ENCODE measurements at regions not wholly inside any gene's neighbourhood (a gene's known extent, or its start where the extent isn't known, plus 50 kb on each side); places are given as distances from the start of the nearest gene placed in this dataset.

DNA sequence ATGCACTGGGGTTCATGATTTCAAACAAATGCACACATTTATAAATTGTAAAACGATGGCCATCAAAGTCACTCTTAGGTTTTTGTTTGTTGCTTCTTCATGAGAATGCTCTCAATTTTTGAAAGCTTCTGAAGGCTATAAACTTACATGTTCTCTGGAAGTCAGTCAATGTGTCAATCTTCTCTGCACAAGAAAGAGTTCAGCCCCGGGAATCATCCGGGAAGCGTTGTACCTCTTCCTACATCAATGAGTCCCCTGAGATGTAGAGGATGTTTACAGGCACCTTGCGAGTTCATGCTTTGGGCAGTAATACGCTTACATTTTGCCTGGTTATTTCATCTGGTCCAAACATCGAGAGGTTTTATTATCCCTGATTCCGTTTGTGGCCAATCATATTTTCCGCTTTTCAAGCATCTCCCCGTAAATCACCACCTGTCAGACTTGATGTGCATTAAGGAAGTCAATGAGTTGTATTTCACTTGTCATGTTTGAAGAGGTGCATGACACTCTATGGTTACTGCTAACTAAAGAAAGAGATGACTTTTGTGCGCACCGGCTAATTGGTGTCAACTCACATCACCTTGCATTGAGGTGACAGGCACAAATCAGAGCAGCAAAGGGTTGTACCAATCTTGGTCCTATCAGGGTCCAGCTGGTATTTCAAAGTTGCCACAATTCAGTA lies 750.7 kb downstream of the SORCS3 start:
- Histone ChIP-seq H3K27me3 (ENCODE audit: control insufficient read depth, insufficient read depth, low read length) (no peaks in the 10 kb centered on the region), H3K4me1 (ENCODE audit: control insufficient read depth, low read depth, low read length) (no peaks in the 10 kb centered on the region), H3K4me3 (ENCODE audit: low read length) (no peak overlapping the region), H3K9me3 (ENCODE audit: control insufficient read depth, low read depth, low read length) (no peaks in the 10 kb centered on the region), H3K27ac (ENCODE audit: low read length) (no peak overlapping the region), H3K9ac (ENCODE audit: low read length) (no peak overlapping the region), H3K36me3 (ENCODE audit: control insufficient read depth, low read depth, low read length) (no peaks in the 10 kb centered on the region)

DNA sequence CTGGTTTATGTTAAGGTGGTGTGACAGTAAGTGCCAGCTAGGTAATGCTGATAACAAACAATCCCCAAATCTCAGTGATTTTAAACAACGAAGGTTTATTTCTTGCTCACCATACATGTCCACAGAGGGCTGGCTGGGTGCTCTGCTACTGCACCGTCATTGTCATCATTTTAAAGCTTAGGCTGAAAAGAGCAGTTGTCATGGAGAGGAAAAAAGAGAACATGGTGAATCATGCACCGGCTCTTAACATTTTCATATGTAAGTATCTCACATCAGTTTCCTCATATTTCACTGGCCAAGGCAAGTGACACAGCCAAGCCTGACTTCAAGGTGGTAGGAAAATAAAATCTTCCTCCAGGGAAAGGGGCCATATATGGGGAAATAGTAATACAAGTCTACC lies 746.9 kb downstream of the SORCS3 start:
- H3K27ac ChIP-seq (ENCODE audit: low read length), result no peak overlapping the region
- H3K36me3 ChIP-seq (ENCODE audit: control insufficient read depth, low read depth, low read length), result no peaks in the 10 kb centered on the region
- no peaks in the 10 kb centered on the region for H3K9me3 ChIP-seq (ENCODE audit: control insufficient read depth, low read depth, low read length)
- no peak overlapping the region for H3K9ac ChIP-seq (ENCODE audit: low read length)
- no peaks in the 10 kb centered on the region for H3K27me3 ChIP-seq (ENCODE audit: control insufficient read depth, insufficient read depth, low read length)
- H3K4me3 ChIP-seq (ENCODE audit: low read length), result no peak overlapping the region
- no peaks in the 10 kb centered on the region for H3K4me1 ChIP-seq (ENCODE audit: control insufficient read depth, low read depth, low read length)

- no peak overlapping the region for H3K4me3 ChIP-seq (ENCODE audit: low read length)
- no peaks in the 10 kb centered on the region for H3K27me3 ChIP-seq (ENCODE audit: control insufficient read depth, insufficient read depth, low read length)
- no peak overlapping the region for H3K27ac ChIP-seq (ENCODE audit: low read length)
- H3K9ac ChIP-seq (ENCODE audit: low read length), result no peak overlapping the region
- H3K9me3 ChIP-seq (ENCODE audit: control insufficient read depth, low read depth, low read length), result no peaks in the 10 kb centered on the region
- no peaks in the 10 kb centered on the region for H3K4me1 ChIP-seq (ENCODE audit: control insufficient read depth, low read depth, low read length)
- H3K36me3 ChIP-seq (ENCODE audit: control insufficient read depth, low read depth, low read length), result no peaks in the 10 kb centered on the region
Observed at GRCh38 chr10:105383978-105384377, 742.9 kb downstream of the SORCS3 start.

- H3K9ac ChIP-seq (ENCODE audit: low read length), result no peak overlapping the region
- no peak overlapping the region for H3K4me3 ChIP-seq (ENCODE audit: low read length)
Observed at GRCh38 chr10:105370692-105371091, 729.6 kb downstream of the SORCS3 start.

DNA sequence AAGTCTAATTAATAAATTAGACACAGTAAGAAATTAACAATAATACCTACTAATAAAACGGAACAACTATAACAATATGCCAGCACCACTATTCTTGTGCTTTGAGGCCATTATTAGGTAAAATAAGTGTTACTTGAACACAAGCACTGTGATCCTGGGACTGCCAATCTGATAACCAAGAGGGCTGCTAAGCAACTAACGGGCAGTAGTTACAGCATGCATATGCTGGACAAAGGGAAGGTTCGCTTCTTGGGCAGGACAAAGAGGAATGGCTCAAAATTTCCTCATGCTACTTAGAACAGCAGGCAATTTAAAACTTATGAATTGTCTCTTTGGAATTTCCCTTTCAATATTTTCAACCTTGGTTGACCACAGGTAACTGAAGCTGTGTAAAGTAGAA lies 718.6 kb downstream of the SORCS3 start:
- Histone ChIP-seq H3K9ac (ENCODE audit: low read length) (no peak overlapping the region), H3K4me1 (ENCODE audit: control insufficient read depth, low read depth, low read length) (no peaks in the 10 kb centered on the region), H3K36me3 (ENCODE audit: control insufficient read depth, low read depth, low read length) (no peaks in the 10 kb centered on the region), H3K9me3 (ENCODE audit: control insufficient read depth, low read depth, low read length) (peaks cover 5% of the 10 kb centered on the region), H3K27ac (ENCODE audit: low read length) (no peak overlapping the region), H3K27me3 (ENCODE audit: control insufficient read depth, insufficient read depth, low read length) (no peaks in the 10 kb centered on the region), H3K4me3 (ENCODE audit: low read length) (no peak overlapping the region)

More at GRCh38 chr10:105370692-105371091, 729.6 kb downstream of the SORCS3 start:
- no peaks in the 10 kb centered on the region for H3K4me1 ChIP-seq (ENCODE audit: control insufficient read depth, low read depth, low read length)
- no peaks in the 10 kb centered on the region for H3K36me3 ChIP-seq (ENCODE audit: control insufficient read depth, low read depth, low read length)
- no peaks in the 10 kb centered on the region for H3K9me3 ChIP-seq (ENCODE audit: control insufficient read depth, low read depth, low read length)
- H3K27ac ChIP-seq (ENCODE audit: low read length), result no peak overlapping the region
- H3K27me3 ChIP-seq (ENCODE audit: control insufficient read depth, insufficient read depth, low read length), result no peaks in the 10 kb centered on the region

GRCh38 chr10:105358911-105359310 lies 717.8 kb downstream of the SORCS3 start:
- no peaks in the 10 kb centered on the region for H3K4me1 ChIP-seq (ENCODE audit: control insufficient read depth, low read depth, low read length)
- no peak overlapping the region for H3K4me3 ChIP-seq (ENCODE audit: low read length)
- H3K36me3 ChIP-seq (ENCODE audit: control insufficient read depth, low read depth, low read length), result no peaks in the 10 kb centered on the region
- H3K27me3 ChIP-seq (ENCODE audit: control insufficient read depth, insufficient read depth, low read length), result no peaks in the 10 kb centered on the region
- peaks cover 5% of the 10 kb centered on the region for H3K9me3 ChIP-seq (ENCODE audit: control insufficient read depth, low read depth, low read length)
- H3K27ac ChIP-seq (ENCODE audit: low read length), result no peak overlapping the region
- H3K9ac ChIP-seq (ENCODE audit: low read length), result no peak overlapping the region

- H3K4me3 ChIP-seq (ENCODE audit: low read length), result no peak overlapping the region
- H3K27ac ChIP-seq (ENCODE audit: low read length), result no peak overlapping the region
- H3K36me3 ChIP-seq (ENCODE audit: control insufficient read depth, low read depth, low read length), result no peaks in the 10 kb centered on the region
- no peaks in the 10 kb centered on the region for H3K27me3 ChIP-seq (ENCODE audit: control insufficient read depth, insufficient read depth, low read length)
- peaks cover 3% of the 10 kb centered on the region for H3K9me3 ChIP-seq (ENCODE audit: control insufficient read depth, low read depth, low read length)
- H3K9ac ChIP-seq (ENCODE audit: low read length), result no peak overlapping the region
- H3K4me1 ChIP-seq (ENCODE audit: control insufficient read depth, low read depth, low read length), result no peaks in the 10 kb centered on the region
Observed at GRCh38 chr10:105356626-105357025, 715.5 kb downstream of the SORCS3 start.

DNA sequence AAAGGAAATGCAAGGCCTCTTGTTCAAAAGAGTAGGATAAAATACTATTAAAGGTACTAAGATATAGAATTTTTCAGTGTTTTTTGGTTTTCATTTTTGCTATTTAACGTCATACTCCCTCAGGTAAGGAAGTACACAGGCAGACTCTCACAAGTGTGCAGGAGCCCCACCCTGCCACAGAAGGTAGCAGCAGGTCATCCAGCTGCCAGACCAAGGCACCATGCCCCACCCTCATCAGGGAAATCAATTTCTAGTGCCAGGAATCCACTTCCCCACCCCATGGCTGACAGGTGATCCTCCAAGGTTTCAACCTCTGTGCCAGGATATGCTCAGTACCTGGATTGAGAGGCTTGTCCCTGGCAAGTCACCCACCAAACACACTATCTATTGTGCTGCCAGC lies 712.9 kb downstream of the SORCS3 start:
- Histone ChIP-seq H3K27ac (ENCODE audit: low read length) (no peak overlapping the region), H3K9me3 (ENCODE audit: control insufficient read depth, low read depth, low read length) (no peaks in the 10 kb centered on the region), H3K4me1 (ENCODE audit: control insufficient read depth, low read depth, low read length) (no peaks in the 10 kb centered on the region), H3K9ac (ENCODE audit: low read length) (no peak overlapping the region), H3K36me3 (ENCODE audit: control insufficient read depth, low read depth, low read length) (no peaks in the 10 kb centered on the region), H3K4me3 (ENCODE audit: low read length) (no peak overlapping the region), H3K27me3 (ENCODE audit: control insufficient read depth, insufficient read depth, low read length) (no peaks in the 10 kb centered on the region)

GRCh38 chr10:105352827-105353226 lies 711.7 kb downstream of the SORCS3 start:
- no peak overlapping the region for H3K9ac ChIP-seq (ENCODE audit: low read length)
- H3K27ac ChIP-seq (ENCODE audit: low read length), result no peak overlapping the region
- H3K27me3 ChIP-seq (ENCODE audit: control insufficient read depth, insufficient read depth, low read length), result no peaks in the 10 kb centered on the region
- no peaks in the 10 kb centered on the region for H3K36me3 ChIP-seq (ENCODE audit: control insufficient read depth, low read depth, low read length)
- H3K4me3 ChIP-seq (ENCODE audit: low read length), result no peak overlapping the region
- no peaks in the 10 kb centered on the region for H3K9me3 ChIP-seq (ENCODE audit: control insufficient read depth, low read depth, low read length)
- no peaks in the 10 kb centered on the region for H3K4me1 ChIP-seq (ENCODE audit: control insufficient read depth, low read depth, low read length)

DNA sequence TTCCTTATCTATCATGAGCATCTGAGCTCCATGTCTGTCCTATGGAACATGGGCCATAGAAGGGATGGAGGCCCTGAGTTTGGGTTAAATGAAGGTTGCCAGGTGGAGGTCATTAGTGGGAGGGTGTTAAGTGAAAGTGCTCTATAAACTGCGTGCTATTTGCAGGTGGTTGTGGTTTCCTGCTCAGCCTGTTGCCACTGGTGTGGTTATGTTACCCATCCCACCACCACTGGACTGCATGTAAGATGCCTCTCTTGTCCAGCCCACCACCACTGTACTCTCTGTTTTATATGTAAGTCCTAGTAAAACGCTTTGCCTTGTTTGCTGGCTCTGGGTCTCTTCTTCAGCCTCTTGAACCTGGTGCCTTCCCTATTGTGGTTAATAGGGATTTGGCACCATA lies 711.2 kb downstream of the SORCS3 start:
- no peaks in the 10 kb centered on the region for H3K27me3 ChIP-seq (ENCODE audit: control insufficient read depth, insufficient read depth, low read length)
- no peak overlapping the region for H3K9ac ChIP-seq (ENCODE audit: low read length)
- H3K4me1 ChIP-seq (ENCODE audit: control insufficient read depth, low read depth, low read length), result no peaks in the 10 kb centered on the region
- H3K4me3 ChIP-seq (ENCODE audit: low read length), result no peak overlapping the region
- H3K27ac ChIP-seq (ENCODE audit: low read length), result no peak overlapping the region
- H3K36me3 ChIP-seq (ENCODE audit: control insufficient read depth, low read depth, low read length), result no peaks in the 10 kb centered on the region
- H3K9me3 ChIP-seq (ENCODE audit: control insufficient read depth, low read depth, low read length), result no peaks in the 10 kb centered on the region

DNA sequence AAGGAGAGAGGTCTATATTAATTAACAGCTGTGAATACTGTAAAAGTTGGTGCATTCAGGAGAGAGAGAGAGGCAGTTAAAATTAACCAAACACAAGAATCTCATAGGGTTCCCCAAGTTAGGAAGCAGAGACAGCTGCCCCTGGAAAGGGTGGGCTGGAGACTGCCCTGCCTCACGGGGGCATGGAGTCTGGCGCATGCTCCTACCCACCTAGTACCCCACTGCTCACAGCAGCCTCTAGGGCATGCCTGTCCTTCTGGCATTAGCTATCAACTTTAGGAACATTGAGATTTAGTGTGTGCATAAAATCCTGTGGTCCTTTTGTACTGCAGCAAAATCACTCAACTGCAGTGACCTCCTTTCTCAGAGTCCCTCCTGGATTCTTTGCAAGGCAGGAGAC lies 710.1 kb downstream of the SORCS3 start:
- no peak overlapping the region for H3K27ac ChIP-seq (ENCODE audit: low read length)
- H3K9ac ChIP-seq (ENCODE audit: low read length), result no peak overlapping the region
- no peaks in the 10 kb centered on the region for H3K4me1 ChIP-seq (ENCODE audit: control insufficient read depth, low read depth, low read length)
- no peaks in the 10 kb centered on the region for H3K27me3 ChIP-seq (ENCODE audit: control insufficient read depth, insufficient read depth, low read length)
- H3K9me3 ChIP-seq (ENCODE audit: control insufficient read depth, low read depth, low read length), result no peaks in the 10 kb centered on the region
- no peak overlapping the region for H3K4me3 ChIP-seq (ENCODE audit: low read length)
- no peaks in the 10 kb centered on the region for H3K36me3 ChIP-seq (ENCODE audit: control insufficient read depth, low read depth, low read length)

DNA sequence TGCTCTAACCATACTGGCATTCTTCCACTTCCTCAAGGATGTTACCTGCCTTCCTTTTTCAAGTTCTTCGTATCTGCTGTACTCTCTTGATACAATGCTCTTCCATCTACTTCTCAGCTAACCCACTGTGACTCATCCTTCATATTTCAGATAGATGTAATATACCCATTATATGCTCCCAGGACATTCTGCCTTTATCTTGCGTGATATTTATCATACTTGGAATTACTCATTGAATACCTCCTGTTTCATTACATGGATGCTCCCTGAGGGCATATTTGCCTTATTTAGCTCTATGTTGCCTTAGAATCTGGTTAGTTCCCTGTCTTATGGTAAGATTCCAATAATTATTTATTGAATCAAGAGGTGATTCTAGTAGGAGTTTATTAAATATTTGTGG lies 706.4 kb downstream of the SORCS3 start:
- Histone ChIP-seq H3K4me3 (ENCODE audit: low read length) (no peak overlapping the region), H3K4me1 (ENCODE audit: control insufficient read depth, low read depth, low read length) (no peaks in the 10 kb centered on the region), H3K9me3 (ENCODE audit: control insufficient read depth, low read depth, low read length) (no peaks in the 10 kb centered on the region), H3K27me3 (ENCODE audit: control insufficient read depth, insufficient read depth, low read length) (no peaks in the 10 kb centered on the region), H3K27ac (ENCODE audit: low read length) (no peak overlapping the region), H3K36me3 (ENCODE audit: control insufficient read depth, low read depth, low read length) (no peaks in the 10 kb centered on the region), H3K9ac (ENCODE audit: low read length) (no peak overlapping the region)

All from iPS-18a (cell line).